LNCAP (cell line): ENCODE measurements at regions not wholly inside any gene's neighbourhood (a gene's known extent, or its start where the extent isn't known, plus 50 kb on each side); places are given as distances from the start of the nearest gene placed in this dataset.

Experiments
- CTCF ChIP-seq: fragments of 450-650 bp; IDR thresholded peaks from 2 replicates; pipeline ENCODE4 v1.5.1; 2017; ENCODE audit warnings: mild to moderate bottlenecking

DNA sequence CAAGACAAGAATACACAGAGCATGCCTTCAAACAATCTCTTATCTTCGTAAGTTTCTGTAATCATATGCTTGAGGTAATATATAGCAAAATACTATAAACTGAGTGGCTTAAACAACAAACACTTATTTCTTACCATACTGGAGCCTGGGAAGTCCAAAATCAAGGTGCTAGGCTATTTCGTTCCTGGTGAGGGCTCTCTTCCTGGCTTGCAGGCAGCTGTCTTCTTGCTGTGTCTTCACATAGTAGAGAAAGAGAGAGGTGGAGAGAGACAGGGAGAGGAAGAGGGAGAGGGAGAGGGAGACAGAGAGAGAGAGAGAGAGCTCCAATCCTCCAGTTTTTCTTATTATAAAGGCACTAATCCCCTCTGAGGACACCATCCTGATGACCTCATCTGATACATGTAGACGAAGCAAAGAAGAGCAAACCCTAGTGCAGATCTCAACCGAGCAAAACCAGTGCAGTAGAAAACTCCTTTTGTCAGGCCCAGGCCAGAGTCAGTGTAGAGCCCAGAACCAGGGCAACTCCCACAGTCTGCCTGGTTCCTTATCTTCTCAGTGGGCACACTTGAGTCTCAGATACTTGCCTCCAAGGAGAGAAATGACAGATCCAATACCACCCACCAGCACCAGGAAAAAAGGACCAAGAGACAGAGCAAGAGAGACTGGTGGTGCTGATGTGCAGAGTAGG lies 297.1 kb upstream of the NCAM1 start:
- TF ChIP-seq CTCF = no peak

GRCh38 chr11:112665291-112665690 lies 295.9 kb upstream of the NCAM1 start:
- TF ChIP-seq CTCF = no peak

DNA sequence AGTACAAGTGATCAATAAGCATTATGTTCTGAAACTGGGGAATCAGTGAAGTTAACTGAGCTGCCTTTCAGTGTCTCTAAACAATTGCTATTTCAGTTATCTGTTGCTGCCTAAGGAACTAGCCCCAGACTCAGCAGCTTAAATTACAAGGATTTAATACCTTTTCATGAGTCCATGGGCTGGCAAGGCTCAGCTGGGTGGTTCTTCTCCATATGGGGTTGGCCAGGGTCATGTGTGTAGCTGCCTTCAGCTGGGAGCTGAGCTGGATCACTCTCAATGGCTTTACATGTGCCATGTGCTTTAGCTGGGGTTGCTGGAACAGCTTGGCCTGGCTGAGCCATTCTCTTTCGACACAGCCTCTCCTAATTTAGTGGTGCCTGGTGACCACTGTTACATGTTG lies 295.0 kb upstream of the NCAM1 start:
- no peak for TF ChIP-seq CTCF

DNA sequence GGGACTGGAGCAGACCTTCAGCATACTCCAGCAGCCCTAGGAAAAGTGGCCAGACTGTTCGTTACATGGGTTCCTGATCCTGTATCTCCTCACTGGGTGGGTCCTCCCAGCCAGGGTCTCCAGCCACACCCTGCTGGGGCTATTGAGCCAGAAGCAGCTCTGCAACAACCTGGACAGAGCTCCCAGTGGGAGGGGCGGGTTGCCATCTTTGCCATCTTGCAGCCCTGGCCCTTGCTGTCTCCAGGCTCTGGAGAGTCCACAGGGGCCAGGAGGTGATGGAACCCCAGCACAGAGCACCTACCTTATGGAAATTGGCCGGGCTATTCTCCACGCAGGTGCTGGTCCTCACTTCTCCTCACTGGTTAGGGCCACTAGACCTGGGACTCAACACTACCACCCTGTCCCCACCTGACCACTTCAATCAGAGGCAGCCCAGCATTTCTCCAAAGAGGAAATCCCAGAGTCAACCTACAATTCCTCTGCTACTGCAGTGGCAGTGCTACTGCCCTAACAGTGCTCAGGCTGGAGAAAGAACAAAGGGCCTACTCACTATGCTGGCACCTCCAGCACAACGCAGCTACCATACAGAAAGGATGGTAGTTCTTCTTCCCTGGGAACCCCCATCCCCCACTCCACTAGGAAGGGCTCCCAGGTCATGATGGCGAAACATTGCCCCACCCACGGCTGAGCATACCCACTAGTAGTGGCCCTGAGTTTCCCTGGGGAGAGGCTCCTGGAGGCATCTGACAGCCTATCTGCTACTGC lies 290.2 kb upstream of the NCAM1 start:
- TF ChIP-seq CTCF = no peak

GRCh38 chr11:112685111-112685510 lies 276.1 kb upstream of the NCAM1 start:
- TF ChIP-seq CTCF = no peak

DNA sequence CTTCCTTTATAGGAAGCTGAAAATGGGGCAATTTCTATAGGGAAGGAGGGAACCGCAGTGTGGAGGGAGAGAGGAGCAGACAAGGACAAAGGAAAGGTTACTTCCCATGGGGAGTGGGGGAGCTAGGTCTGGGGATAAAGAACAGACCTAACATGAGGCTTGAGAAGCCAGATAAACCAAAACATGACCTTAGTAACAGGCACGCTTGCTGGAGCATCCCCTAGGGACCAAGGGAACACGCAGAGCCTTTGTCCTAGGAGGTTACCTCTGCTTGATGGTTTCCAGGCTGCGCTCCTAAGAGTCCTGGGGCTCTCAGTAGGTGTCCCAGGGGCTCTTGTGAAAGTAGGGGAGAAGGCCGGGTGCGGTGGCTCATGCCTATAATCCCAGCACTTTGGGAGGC lies 271.4 kb upstream of the NCAM1 start:
- TF ChIP-seq CTCF = no peak

DNA sequence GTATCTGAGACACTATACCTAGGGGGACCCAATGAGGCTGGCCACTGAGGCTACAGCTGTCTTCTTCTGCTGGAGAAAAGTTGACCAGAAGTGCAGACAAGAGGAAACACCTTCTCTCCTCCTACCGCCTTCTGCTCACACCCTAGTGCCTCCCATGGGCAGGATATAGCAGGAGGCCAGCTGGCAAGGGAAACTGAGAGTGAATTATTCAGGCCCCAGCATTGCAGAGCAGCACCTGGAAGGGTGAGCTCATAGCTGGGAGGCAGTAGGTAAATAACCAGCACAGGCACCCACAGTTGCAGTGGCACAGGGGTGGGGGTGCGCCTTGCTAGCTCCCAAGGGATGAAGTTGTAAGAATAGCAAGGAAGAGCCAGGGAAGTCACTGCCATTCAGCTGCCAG lies 267.4 kb upstream of the NCAM1 start:
- no peak for TF ChIP-seq CTCF
